ENCODE measurements at regions not wholly inside any gene's neighbourhood (a gene's known extent, or its start where the extent isn't known, plus 50 kb on each side); places are given as distances from the start of the nearest gene placed in this dataset.

DNA sequence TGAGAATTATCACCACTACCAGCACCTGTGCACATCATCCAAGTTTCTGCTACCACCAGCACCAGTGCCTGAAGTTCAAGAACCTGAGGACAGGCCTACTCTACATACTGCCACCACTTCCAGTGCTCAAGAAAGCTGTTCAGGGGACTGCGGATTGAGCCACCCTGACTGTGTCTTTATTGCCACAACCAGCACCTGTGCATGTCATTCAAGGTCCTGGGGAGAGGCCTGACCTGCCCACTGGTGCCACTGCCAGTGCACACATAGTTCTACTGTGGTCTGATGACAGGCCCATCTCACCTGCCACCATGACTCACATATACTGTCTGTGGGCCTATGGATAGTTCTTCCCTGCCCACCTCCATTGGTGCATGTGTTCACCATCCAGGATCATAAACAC, 559.4 kb downstream of the COL12A1 start:
- Histone ChIP-seq H3K4me3 (ENCODE audit: low read length) (no peak overlapping the region), H2AFZ (ENCODE audit: low read depth, low read length) (no peak overlapping the region), H3K27me3 (ENCODE audit: insufficient read depth, low read length) (no peaks in the 10 kb centered on the region), H3K4me1 (ENCODE audit: insufficient read depth, low read length) (no peaks in the 10 kb centered on the region), H3K36me3 (ENCODE audit: insufficient read depth, low read length) (no peaks in the 10 kb centered on the region), H3K9me3 (ENCODE audit: low read length) (no peaks in the 10 kb centered on the region)

DNA sequence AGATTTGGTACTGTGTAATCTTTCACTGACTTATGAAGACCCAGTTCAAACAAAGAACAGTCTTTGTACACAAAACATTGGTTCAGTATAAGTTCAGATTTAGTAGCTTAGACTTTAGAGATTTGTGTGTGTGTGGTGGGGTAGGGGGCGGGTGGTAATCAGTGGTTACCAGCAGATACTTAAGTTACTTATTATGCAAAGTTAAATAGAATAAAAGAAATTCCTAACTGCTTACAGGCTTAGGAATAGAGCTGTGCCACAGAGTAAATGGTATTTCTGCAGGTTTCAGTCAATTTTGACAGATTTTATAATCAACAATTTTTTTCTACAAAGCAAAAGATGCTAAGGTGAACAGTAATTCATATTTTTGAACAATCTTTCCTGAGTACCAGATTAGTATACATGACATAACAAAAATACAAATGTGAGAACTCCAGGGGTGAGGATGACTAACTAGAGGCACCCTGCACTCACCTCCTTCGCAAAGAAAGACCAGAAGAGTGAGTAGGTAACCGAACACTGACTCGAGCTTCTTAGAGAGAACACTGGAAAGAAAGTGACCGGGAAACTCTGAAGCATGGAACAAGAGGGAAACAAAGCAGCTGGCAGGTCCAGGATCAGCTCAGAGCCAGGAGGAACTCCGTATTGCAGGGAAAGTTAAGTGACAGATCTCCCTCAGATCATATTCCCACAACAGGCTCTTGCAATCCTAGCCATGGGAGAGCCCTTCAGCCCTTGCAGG, 560.6 kb downstream of the COL12A1 start:
- no peaks in the 10 kb centered on the region for H3K36me3 ChIP-seq (ENCODE audit: insufficient read depth, low read length)
- H3K27me3 ChIP-seq (ENCODE audit: insufficient read depth, low read length), result no peaks in the 10 kb centered on the region
- no peak overlapping the region for H2AFZ ChIP-seq (ENCODE audit: low read depth, low read length)
- H3K9me3 ChIP-seq (ENCODE audit: low read length), result no peaks in the 10 kb centered on the region
- no peak overlapping the region for H3K4me3 ChIP-seq (ENCODE audit: low read length)
- H3K4me1 ChIP-seq (ENCODE audit: insufficient read depth, low read length), result no peaks in the 10 kb centered on the region

DNA sequence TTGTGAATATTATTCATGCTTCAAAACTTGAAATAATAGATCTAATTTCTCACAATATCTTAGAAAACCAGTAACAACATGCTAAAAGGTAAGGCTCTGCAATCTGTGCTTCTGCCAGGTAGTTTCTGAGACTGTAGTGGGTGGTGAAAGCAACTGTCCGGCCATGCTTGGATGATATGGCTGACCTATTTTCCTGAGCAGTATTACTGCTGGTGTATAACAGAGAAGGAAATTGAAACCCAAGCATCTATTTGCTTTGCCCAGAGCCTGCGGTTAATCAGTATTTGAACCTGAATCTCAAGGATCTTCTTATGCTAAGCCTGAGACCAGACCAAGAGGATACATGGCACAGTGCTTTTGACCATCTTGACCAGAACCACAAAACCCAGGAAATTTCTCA, 563.8 kb downstream of the COL12A1 start:
- no peaks in the 10 kb centered on the region for H3K36me3 ChIP-seq (ENCODE audit: insufficient read depth, low read length)
- no peaks in the 10 kb centered on the region for H3K27me3 ChIP-seq (ENCODE audit: insufficient read depth, low read length)
- H2AFZ ChIP-seq (ENCODE audit: low read depth, low read length), result no peak overlapping the region
- H3K9me3 ChIP-seq (ENCODE audit: low read length), result no peaks in the 10 kb centered on the region
- no peaks in the 10 kb centered on the region for H3K4me1 ChIP-seq (ENCODE audit: insufficient read depth, low read length)
- H3K4me3 ChIP-seq (ENCODE audit: low read length), result no peak overlapping the region

DNA sequence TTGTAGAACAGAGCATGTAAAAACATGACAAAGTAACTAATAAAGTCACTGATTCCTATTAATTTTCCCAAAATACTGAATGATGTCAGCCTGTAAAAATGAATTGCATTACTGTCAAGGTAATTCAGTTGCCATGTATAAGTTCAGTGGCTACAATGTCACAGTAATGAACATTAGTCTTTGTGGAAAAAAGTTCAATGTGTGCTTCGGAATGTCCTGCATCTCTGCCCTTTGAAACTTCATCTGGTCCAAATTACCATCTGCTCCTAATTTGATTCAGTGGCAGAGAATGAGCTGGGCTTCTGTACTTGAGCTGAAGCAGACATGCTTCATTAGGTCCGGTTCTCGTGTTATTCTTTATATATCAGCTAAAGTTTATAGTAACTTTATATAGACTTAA, 567.4 kb downstream of the COL12A1 start:
- Histone ChIP-seq H2AFZ (ENCODE audit: low read depth, low read length) (no peak overlapping the region), H3K36me3 (ENCODE audit: insufficient read depth, low read length) (no peaks in the 10 kb centered on the region), H3K27me3 (ENCODE audit: insufficient read depth, low read length) (no peaks in the 10 kb centered on the region), H3K4me1 (ENCODE audit: insufficient read depth, low read length) (no peaks in the 10 kb centered on the region), H3K9me3 (ENCODE audit: low read length) (no peaks in the 10 kb centered on the region), H3K4me3 (ENCODE audit: low read length) (no peak overlapping the region)

DNA sequence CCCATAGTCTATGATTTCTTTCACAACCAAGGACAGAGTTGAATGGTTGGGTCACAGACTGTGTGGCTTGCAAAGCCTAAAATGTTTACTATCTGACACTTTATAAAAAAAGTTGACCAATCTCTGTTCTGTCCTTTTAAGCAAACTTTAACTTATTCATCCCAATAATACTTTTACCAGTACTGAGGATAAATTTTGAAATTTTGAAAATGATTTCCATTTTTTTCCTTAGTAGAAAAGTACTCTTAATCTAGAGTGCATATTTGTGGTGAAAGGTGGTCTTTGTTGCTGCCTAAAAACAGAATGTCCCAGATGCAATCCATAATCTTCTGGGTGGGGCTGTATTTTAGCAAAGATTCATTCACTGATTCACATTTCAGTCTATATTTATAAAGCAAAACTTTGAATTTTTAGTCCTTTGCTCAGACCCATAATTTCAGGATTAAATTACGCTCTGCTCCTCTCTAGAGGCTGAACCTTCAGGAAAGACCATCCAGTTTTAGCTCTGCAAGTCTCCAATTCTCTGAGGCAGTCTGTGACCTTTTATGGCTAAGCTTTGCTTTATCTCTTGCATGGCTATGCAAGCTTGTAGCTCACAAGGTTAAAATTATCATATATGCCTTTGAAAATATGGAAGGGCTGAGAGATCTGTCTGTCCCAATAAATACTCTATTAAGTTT, 573.5 kb downstream of the COL12A1 start:
- Histone ChIP-seq H3K4me1 (ENCODE audit: insufficient read depth, low read length) (no peaks in the 10 kb centered on the region), H3K4me3 (ENCODE audit: low read length) (no peak overlapping the region), H2AFZ (ENCODE audit: low read depth, low read length) (no peak overlapping the region), H3K9me3 (ENCODE audit: low read length) (no peaks in the 10 kb centered on the region), H3K27me3 (ENCODE audit: insufficient read depth, low read length) (no peaks in the 10 kb centered on the region), H3K36me3 (ENCODE audit: insufficient read depth, low read length) (no peaks in the 10 kb centered on the region)

DNA sequence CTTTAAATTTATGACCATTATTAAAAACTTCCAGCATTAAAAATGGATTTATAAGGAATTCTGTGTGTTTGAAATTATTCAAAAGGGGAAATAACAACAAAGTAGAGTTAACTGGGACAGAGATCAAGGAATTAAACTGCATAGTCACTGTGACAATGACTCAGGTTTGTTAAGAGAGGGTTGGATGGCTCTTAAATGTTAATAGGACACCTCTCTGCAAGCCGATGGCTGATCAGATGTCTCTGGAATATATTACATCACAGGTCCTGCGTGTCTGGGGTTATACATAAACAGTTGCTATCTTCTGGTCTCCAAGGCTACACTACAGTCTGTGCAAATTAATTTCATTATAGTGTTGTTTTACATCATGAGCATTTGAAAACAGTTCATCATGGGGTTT, 574.3 kb downstream of the COL12A1 start:
- Histone ChIP-seq H3K4me1 (ENCODE audit: insufficient read depth, low read length) (no peaks in the 10 kb centered on the region), H3K4me3 (ENCODE audit: low read length) (no peak overlapping the region), H2AFZ (ENCODE audit: low read depth, low read length) (no peak overlapping the region), H3K9me3 (ENCODE audit: low read length) (no peaks in the 10 kb centered on the region), H3K27me3 (ENCODE audit: insufficient read depth, low read length) (no peaks in the 10 kb centered on the region), H3K36me3 (ENCODE audit: insufficient read depth, low read length) (no peaks in the 10 kb centered on the region)

DNA sequence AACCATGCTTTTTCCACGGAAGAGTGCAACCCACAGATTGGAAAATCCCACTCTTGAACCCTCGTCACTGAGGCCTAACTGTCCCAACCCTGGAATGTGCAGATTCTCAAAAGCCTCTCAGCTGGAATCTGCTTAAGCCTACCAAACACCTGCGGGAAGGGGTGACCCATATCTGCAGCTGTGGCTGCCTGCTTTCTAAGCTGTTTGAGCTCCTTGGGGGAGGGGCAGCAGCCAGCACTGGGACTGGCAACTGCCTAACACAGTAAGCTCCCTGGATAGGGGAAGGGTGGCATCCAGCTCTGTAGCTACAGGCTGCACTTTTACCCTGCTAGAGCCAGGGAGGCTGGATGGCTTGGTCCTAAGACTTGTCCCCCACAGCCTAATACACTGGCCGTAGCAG, 579.6 kb downstream of the COL12A1 start:
- no peaks in the 10 kb centered on the region for H3K9me3 ChIP-seq (ENCODE audit: low read length)

DNA sequence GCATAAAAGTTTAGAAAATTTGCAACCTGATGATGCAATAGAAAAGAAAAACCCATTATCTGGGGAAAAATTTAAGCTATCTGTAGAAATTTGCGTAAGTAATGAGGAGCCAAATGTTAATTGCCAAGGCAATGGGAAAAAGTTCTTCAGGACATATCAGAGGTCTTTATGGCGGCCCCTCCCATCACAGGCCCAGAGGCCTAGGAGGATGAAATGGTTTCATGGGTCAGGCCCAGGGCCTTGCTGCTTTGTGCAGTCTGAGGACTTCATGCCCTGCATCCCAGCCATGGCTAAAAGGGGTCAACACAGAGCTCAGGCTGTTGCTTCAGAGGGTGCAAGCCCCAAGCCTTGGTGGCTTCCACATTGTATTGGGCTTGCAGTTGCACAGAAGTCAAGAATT, 582.8 kb downstream of the COL12A1 start:
- Histone ChIP-seq H3K4me1 (ENCODE audit: insufficient read depth, low read length) (no peaks in the 10 kb centered on the region), H3K4me3 (ENCODE audit: low read length) (no peak overlapping the region), H2AFZ (ENCODE audit: low read depth, low read length) (no peak overlapping the region), H3K27me3 (ENCODE audit: insufficient read depth, low read length) (no peaks in the 10 kb centered on the region), H3K36me3 (ENCODE audit: insufficient read depth, low read length) (no peaks in the 10 kb centered on the region), H3K9me3 (ENCODE audit: low read length) (no peaks in the 10 kb centered on the region)

More for the DNA sequence above, 579.6 kb downstream of the COL12A1 start:
- no peak overlapping the region for H2AFZ ChIP-seq (ENCODE audit: low read depth, low read length)
- H3K4me1 ChIP-seq (ENCODE audit: insufficient read depth, low read length), result no peaks in the 10 kb centered on the region
- no peak overlapping the region for H3K4me3 ChIP-seq (ENCODE audit: low read length)
- no peaks in the 10 kb centered on the region for H3K27me3 ChIP-seq (ENCODE audit: insufficient read depth, low read length)
- H3K36me3 ChIP-seq (ENCODE audit: insufficient read depth, low read length), result no peaks in the 10 kb centered on the region

DNA sequence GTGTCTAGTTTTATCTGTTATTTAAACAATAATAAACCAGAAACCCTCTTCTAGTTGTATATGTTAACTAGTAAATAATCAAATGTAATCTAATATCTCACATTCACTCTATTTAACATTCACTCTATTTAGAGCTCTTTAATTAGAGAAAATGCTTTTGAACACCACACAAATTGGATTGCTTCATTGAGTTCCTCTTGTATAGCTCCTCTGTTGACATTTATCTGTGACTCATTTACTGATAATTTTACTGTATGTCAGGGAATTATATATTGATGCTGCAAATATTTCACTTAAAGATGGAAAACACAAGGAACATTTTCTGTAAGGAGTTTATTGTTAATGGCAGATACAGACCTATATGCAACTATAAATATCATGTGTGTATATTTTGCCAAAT, 594.6 kb downstream of the COL12A1 start:
- Histone ChIP-seq H3K9me3 (ENCODE audit: low read length) (no peaks in the 10 kb centered on the region), H3K36me3 (ENCODE audit: insufficient read depth, low read length) (no peaks in the 10 kb centered on the region), H2AFZ (ENCODE audit: low read depth, low read length) (no peak overlapping the region), H3K4me3 (ENCODE audit: low read length) (no peak overlapping the region), H3K27me3 (ENCODE audit: insufficient read depth, low read length) (no peaks in the 10 kb centered on the region), H3K4me1 (ENCODE audit: insufficient read depth, low read length) (no peaks in the 10 kb centered on the region)

DNA sequence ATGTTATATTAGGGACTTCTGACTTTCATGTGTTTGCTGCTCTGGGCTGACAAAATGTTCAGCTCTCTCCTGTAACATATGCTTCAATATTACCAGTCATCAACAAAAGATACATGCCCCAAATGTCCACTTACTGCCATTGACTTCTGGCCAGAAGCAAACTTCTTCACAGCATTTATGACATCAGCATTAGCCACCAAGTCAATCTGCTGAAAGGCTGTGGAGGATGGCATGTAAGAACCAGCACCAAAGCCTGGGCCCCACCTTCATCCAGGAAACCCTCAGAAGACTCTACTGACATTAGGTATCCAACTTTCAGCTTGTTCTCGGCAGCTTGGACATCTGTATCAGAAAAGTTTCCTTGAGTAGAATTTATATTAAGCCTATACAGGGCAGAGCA, 595.5 kb downstream of the COL12A1 start:
- H3K36me3 ChIP-seq (ENCODE audit: insufficient read depth, low read length), result no peaks in the 10 kb centered on the region
- H3K4me1 ChIP-seq (ENCODE audit: insufficient read depth, low read length), result no peaks in the 10 kb centered on the region
- H3K4me3 ChIP-seq (ENCODE audit: low read length), result no peak overlapping the region
- H2AFZ ChIP-seq (ENCODE audit: low read depth, low read length), result no peak overlapping the region
- H3K27me3 ChIP-seq (ENCODE audit: insufficient read depth, low read length), result no peaks in the 10 kb centered on the region
- H3K9me3 ChIP-seq (ENCODE audit: low read length), result no peaks in the 10 kb centered on the region

DNA sequence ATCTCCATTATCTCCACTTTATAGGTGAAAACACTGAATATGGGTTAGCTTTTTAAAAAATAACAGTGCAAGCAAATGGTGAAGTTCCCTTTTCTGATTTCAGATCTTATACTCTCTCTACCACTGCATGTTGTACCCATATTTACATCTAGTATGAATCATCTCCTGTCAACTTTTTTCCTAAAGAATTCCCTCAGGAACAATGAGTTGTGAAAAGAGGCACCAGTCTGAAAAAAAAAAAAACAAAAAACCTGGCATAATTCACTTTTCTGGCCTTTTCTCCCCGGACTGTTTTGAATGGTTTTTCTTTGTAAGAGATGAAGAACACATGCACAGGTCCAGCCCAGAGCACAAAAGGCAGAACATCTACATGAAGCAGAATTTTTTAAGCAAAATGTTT, 596.0 kb downstream of the COL12A1 start:
- Histone ChIP-seq H3K4me3 (ENCODE audit: low read length) (no peak overlapping the region), H3K27me3 (ENCODE audit: insufficient read depth, low read length) (no peaks in the 10 kb centered on the region), H3K4me1 (ENCODE audit: insufficient read depth, low read length) (no peaks in the 10 kb centered on the region)

DNA sequence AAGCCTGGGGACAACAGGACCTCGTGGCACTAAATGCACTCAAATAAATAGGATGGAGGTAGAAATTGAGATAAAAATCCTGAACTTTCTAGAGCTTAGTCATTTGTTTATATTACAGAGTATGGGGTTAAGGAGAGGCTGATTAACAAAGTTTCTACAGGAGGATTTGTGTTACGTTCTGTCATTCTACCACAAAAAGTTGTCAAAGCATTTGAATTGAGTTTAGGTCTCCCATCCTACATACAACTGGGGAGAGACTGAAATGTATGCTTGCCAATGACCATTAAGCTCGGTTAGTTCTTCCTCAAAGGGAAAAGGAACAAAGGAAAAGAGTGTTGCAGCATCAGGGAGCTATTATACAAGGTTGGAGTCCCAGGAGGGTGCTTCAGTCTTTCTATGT, 597.9 kb downstream of the COL12A1 start:
- H3K36me3 ChIP-seq (ENCODE audit: insufficient read depth, low read length), result no peaks in the 10 kb centered on the region
- no peaks in the 10 kb centered on the region for H3K4me1 ChIP-seq (ENCODE audit: insufficient read depth, low read length)
- H3K27me3 ChIP-seq (ENCODE audit: insufficient read depth, low read length), result no peaks in the 10 kb centered on the region
- no peak overlapping the region for H3K4me3 ChIP-seq (ENCODE audit: low read length)
- H2AFZ ChIP-seq (ENCODE audit: low read depth, low read length), result no peak overlapping the region
- no peaks in the 10 kb centered on the region for H3K9me3 ChIP-seq (ENCODE audit: low read length)

More for the DNA sequence above, 596.0 kb downstream of the COL12A1 start:
- Histone ChIP-seq H3K36me3 (ENCODE audit: insufficient read depth, low read length) (no peaks in the 10 kb centered on the region), H2AFZ (ENCODE audit: low read depth, low read length) (no peak overlapping the region), H3K9me3 (ENCODE audit: low read length) (no peaks in the 10 kb centered on the region)

DNA sequence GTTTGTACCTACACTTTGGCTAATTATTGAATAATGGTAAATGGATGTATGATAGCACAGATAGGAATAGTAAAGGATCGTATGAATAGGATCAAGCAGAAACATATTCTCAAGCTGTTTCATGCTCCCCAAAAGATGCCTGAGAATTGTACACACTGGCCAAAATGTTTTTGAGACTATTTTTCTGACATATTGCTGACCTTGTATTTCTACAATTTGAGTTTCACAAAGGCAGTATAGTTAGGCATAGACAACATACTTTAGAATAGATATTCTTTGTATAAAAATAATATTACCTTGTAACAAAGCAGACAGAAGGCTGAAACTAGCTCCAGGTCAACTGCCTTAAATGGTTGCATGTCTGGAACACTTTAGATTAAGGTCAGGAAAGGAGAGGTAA, 598.4 kb downstream of the COL12A1 start:
- no peaks in the 10 kb centered on the region for H3K4me1 ChIP-seq (ENCODE audit: insufficient read depth, low read length)
- H3K4me3 ChIP-seq (ENCODE audit: low read length), result no peak overlapping the region
- no peaks in the 10 kb centered on the region for H3K9me3 ChIP-seq (ENCODE audit: low read length)
- no peaks in the 10 kb centered on the region for H3K27me3 ChIP-seq (ENCODE audit: insufficient read depth, low read length)
- no peak overlapping the region for H2AFZ ChIP-seq (ENCODE audit: low read depth, low read length)
- H3K36me3 ChIP-seq (ENCODE audit: insufficient read depth, low read length), result no peaks in the 10 kb centered on the region

Measured in neuron (in vitro differentiated cells).